ENCODE measurements at regions not wholly inside any gene's neighbourhood (a gene's known extent, or its start where the extent isn't known, plus 50 kb on each side); places are given as distances from the start of the nearest gene placed in this dataset.

- no peak for TF ChIP-seq HDAC2 (IDR thresholded peaks at IDR 0.05)
- TF ChIP-seq CTCF (IDR thresholded peaks at IDR 0.05) = no peak
- TF ChIP-seq BHLHE40 (IDR thresholded peaks at IDR 0.05; ENCODE audit: low read depth, low read length) = no peak
- no peak for TF ChIP-seq EP300 (IDR thresholded peaks at IDR 0.05)
- TF ChIP-seq RCOR1 (IDR thresholded peaks at IDR 0.05; ENCODE audit: low read depth, low read length) = no peak
- TF ChIP-seq CEBPB (IDR thresholded peaks at IDR 0.05) = no peak
- no peak for TF ChIP-seq USF2 (IDR thresholded peaks at IDR 0.05)
- TF ChIP-seq, protein P1, sequence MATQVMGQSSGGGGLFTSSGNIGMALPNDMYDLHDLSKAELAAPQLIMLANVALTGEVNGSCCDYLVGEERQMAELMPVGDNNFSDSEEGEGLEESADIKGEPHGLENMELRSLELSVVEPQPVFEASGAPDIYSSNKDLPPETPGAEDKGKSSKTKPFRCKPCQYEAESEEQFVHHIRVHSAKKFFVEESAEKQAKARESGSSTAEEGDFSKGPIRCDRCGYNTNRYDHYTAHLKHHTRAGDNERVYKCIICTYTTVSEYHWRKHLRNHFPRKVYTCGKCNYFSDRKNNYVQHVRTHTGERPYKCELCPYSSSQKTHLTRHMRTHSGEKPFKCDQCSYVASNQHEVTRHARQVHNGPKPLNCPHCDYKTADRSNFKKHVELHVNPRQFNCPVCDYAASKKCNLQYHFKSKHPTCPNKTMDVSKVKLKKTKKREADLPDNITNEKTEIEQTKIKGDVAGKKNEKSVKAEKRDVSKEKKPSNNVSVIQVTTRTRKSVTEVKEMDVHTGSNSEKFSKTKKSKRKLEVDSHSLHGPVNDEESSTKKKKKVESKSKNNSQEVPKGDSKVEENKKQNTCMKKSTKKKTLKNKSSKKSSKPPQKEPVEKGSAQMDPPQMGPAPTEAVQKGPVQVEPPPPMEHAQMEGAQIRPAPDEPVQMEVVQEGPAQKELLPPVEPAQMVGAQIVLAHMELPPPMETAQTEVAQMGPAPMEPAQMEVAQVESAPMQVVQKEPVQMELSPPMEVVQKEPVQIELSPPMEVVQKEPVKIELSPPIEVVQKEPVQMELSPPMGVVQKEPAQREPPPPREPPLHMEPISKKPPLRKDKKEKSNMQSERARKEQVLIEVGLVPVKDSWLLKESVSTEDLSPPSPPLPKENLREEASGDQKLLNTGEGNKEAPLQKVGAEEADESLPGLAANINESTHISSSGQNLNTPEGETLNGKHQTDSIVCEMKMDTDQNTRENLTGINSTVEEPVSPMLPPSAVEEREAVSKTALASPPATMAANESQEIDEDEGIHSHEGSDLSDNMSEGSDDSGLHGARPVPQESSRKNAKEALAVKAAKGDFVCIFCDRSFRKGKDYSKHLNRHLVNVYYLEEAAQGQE (IDR thresholded peaks at IDR 0.05) = no peak
- no peak for TF ChIP-seq SREBF2 (IDR thresholded peaks at IDR 0.05)
- TF ChIP-seq NFE2L2 (conservative IDR thresholded peaks at IDR 0.05; ENCODE audit: low read length) = no peak
- TF ChIP-seq GATA3 (IDR thresholded peaks at IDR 0.05; ENCODE audit: borderline replicate concordance) = no peak
Measured at GRCh38 chr3:22016197-22016596, 265.2 kb upstream of the ZNF385D start.
